ENCODE measurements at regions not wholly inside any gene's neighbourhood (a gene's known extent, or its start where the extent isn't known, plus 50 kb on each side); places are given as distances from the start of the nearest gene placed in this dataset.
A peak's percentile ranks its signal among the peaks of the same experiment; 100 is the strongest.

DNA sequence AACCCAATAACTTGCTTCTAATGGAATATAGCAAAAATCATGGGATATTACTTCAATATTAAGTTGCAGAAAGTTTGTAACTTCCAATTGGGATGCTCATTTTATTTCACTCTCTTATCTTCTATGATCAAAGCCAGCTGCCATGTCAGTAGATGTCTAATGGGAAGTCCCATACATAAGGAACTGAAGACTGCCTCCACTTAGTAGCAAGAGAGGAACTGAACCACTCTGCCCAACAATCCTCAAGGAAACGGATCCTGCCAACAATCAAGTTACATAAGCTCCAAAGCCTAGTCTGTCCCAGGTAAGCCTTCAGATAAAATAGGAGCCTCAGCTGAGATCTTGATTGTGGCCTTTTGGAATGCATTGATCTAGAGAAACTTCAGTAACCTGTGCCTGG is 431.5 kb upstream of the PCDH15 start:
- H3K27me3 ChIP-seq (replicated peaks in 1 of 4; ENCODE audit: control insufficient read depth in 3 of 4, extremely low read depth in 1 of 4, insufficient read depth in 3 of 4, low read length in 3 of 4), result no peaks in the 10 kb centered on the region
- H3K9me3 ChIP-seq (ENCODE audit: insufficient read depth in 2 of 2, low read depth in 1 of 2, low read length in 1 of 2), result no peaks in the 10 kb centered on the region
- H2AK5ac ChIP-seq (ENCODE audit: low read depth, low read length), result no peak overlapping the region
- no peak overlapping the region for H2BK20ac ChIP-seq (ENCODE audit: low read length)
- peak overlapping the region; percentile 90 for H2AFZ ChIP-seq (ENCODE audit: low read length)
- no peaks in the 10 kb centered on the region for H3K4me1 ChIP-seq (replicated peaks in 1 of 4; ENCODE audit: control insufficient read depth in 3 of 4, insufficient read depth in 4 of 4, low read length in 3 of 4)
- no peak overlapping the region for H3K23ac ChIP-seq (ENCODE audit: insufficient read length)
- H3K56ac ChIP-seq (replicated peaks; ENCODE audit: insufficient read length, low read depth, low read length), result no peak overlapping the region
- H2BK12ac ChIP-seq (ENCODE audit: low read depth, low read length), result no peak overlapping the region
- no peak overlapping the region for H2BK15ac ChIP-seq (ENCODE audit: low read length)
- no peaks in the 10 kb centered on the region for H3K23me2 ChIP-seq (ENCODE audit: low read depth, low read length)
- no peak overlapping the region for H3K4me3 ChIP-seq (ENCODE audit: extremely low read depth in 1 of 4, insufficient read depth in 2 of 4, low read depth in 3 of 4, low read length in 4 of 4)
- no peaks in the 10 kb centered on the region for H4K20me1 ChIP-seq (replicated peaks in 1 of 2; ENCODE audit: control insufficient read depth in 1 of 2, insufficient read depth in 2 of 2, low read length in 2 of 2)
- H3K4me2 ChIP-seq (ENCODE audit: insufficient read depth in 1 of 2, low read depth in 2 of 2, low read length in 2 of 2), result no peak overlapping the region
- H2BK120ac ChIP-seq (replicated peaks; ENCODE audit: low read depth, low read length), result no peak overlapping the region
- TF ChIP-seq, protein P1, sequence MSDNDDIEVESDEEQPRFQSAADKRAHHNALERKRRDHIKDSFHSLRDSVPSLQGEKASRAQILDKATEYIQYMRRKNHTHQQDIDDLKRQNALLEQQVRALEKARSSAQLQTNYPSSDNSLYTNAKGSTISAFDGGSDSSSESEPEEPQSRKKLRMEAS (IDR thresholded peaks at IDR 0.05), result no peak
- TF ChIP-seq SUZ12 (IDR thresholded peaks at IDR 0.05; ENCODE audit: low read length), result no peak
- TF ChIP-seq RNF2 (IDR thresholded peaks at IDR 0.05; ENCODE audit: borderline replicate concordance, low read depth, low read length, missing control alignments, poor library complexity, severe bottlenecking), result no peak
- TF ChIP-seq TCF12 (IDR thresholded peaks at IDR 0.05; ENCODE audit: low read depth, low read length), result no peak
- TF ChIP-seq RXRA (IDR thresholded peaks at IDR 0.05; ENCODE audit: insufficient read depth, low read depth, low read length), result no peak
- TF ChIP-seq BCL11A (IDR thresholded peaks at IDR 0.05; ENCODE audit: low read depth in 2 of 2, low read length in 2 of 2), result no peak
- H3K36me3 ChIP-seq (ENCODE audit: control insufficient read depth in 2 of 4, insufficient read depth in 4 of 4, low read length in 3 of 4), result no peaks in the 10 kb centered on the region
- H4K91ac ChIP-seq (replicated peaks; ENCODE audit: insufficient read length, low read length), result no peak overlapping the region
- DNase-seq (ENCODE audit: low read depth in 1 of 2, low spot score in 2 of 2) (no peak), FAIRE-seq (no peak)
- H4K5ac ChIP-seq (ENCODE audit: insufficient read length, low read depth, low read length), result no peak overlapping the region
- no peak overlapping the region for H4K8ac ChIP-seq (ENCODE audit: extremely low read depth, insufficient read depth, low read length)
- no peak overlapping the region for H2BK5ac ChIP-seq (ENCODE audit: low read depth, low read length)
- H3K14ac ChIP-seq (ENCODE audit: insufficient read length), result no peak overlapping the region
- no peak overlapping the region for H3K9ac ChIP-seq (replicated peaks in 1 of 4; ENCODE audit: extremely low read depth in 1 of 4, low read depth in 3 of 4, low read length in 3 of 4)
- no peak overlapping the region for H3K4ac ChIP-seq (replicated peaks; ENCODE audit: insufficient read length, low read depth, low read length)
- H3K79me2 ChIP-seq (ENCODE audit: control insufficient read depth in 1 of 2, insufficient read depth in 2 of 2, low read length in 2 of 2), result no peaks in the 10 kb centered on the region
- H3K27ac ChIP-seq (ENCODE audit: low read depth, low read length), result no peak overlapping the region
- H3K79me1 ChIP-seq (ENCODE audit: low read depth, low read length), result no peaks in the 10 kb centered on the region
- WGBS, 2 experiments (ENCODE audit: extremely low coverage in 1 of 2, insufficient coverage in 1 of 2, insufficient read length in 1 of 2, insufficient replicate concordance in 2 of 2, low coverage in 1 of 2, low lambda C conversion rate in 2 of 2, missing lambda C conversion rate in 1 of 2), result 83% methylated on average over 1 of the region's 1 CpG; no CpG with 5 or more reads in 1 of the 2 experiments
- ChIA-PET POLR2A (ENCODE audit: partially characterized antibody) (no interaction called here), CTCF (ENCODE audit: partially characterized antibody) (no interaction called here)
- H3K18ac ChIP-seq (ENCODE audit: extremely low read depth, low read length), result no peak overlapping the region

Data from H1 (cell line).